NCI-H2081 (cell line): ENCODE measurements at regions not wholly inside any gene's neighbourhood (a gene's known extent, or its start where the extent isn't known, plus 50 kb on each side); places are given as distances from the start of the nearest gene placed in this dataset.
A peak's percentile ranks its signal among the peaks of the same experiment; 100 is the strongest.
"Not testable (repeated sequence)": the region's sequence is repeated elsewhere in the genome, so short reads cannot be mapped to it uniquely, and the experiment has no call there.

Experiments used
- DNase-seq, 2 experiments: peaks; one replicate each; lab custom pipeline; 2025; lab: John Stamatoyannopoulos, UW

GRCh38 chr5:21336478-21336877, 1348.5 kb upstream of the CDH18 start:
- DNase-seq, result not testable (repeated sequence)

- DNase-seq, result not testable (repeated sequence)
These were observed 1327.4 kb upstream of the CDH18 start for GRCh38 chr5:21315376-21315775.

GRCh38 chr5:21301205-21301604, 1313.2 kb upstream of the CDH18 start:
- not testable (repeated sequence) for DNase-seq

GRCh38 chr5:21274361-21274760, 1286.4 kb upstream of the CDH18 start:
- DNase-seq, result not testable (repeated sequence)

- DNase-seq, result no peak
These were observed 1275.4 kb upstream of the CDH18 start for GRCh38 chr5:21263361-21263760.

- DNase-seq, result no peak
These were observed 1266.2 kb upstream of the CDH18 start for GRCh38 chr5:21254161-21254560.

GRCh38 chr5:21244982-21245381, 1257.0 kb upstream of the CDH18 start:
- DNase-seq, result no peak

- DNase-seq, result no peak
These were observed 1250.8 kb upstream of the CDH18 start for GRCh38 chr5:21238786-21239185.

GRCh38 chr5:21237461-21237860, 1249.5 kb upstream of the CDH18 start:
- DNase-seq, result peak in 1 of 2 experiments; percentile 62

GRCh38 chr5:21236971-21237427, 1249.0 kb upstream of the CDH18 start:
- DNase-seq, result peak in 1 of 2 experiments; percentile 48

GRCh38 chr5:21236104-21236503, 1248.1 kb upstream of the CDH18 start:
- no peak for DNase-seq

GRCh38 chr5:21225223-21226064, 1237.4 kb upstream of the CDH18 start:
- no peak for DNase-seq

GRCh38 chr5:21221616-21222015, 1233.6 kb upstream of the CDH18 start:
- no peak for DNase-seq

GRCh38 chr5:21219966-21220365, 1232.0 kb upstream of the CDH18 start:
- no peak for DNase-seq

- no peak for DNase-seq
These were observed 1231.3 kb upstream of the CDH18 start for GRCh38 chr5:21219251-21219650.

GRCh38 chr5:21212026-21212425, 1224.0 kb upstream of the CDH18 start:
- DNase-seq, result no peak

- DNase-seq, result no peak
These were observed 1221.4 kb upstream of the CDH18 start for GRCh38 chr5:21209409-21209808.

- no peak for DNase-seq
These were observed 1211.1 kb upstream of the CDH18 start for GRCh38 chr5:21199087-21199486.

GRCh38 chr5:21195145-21195544, 1207.1 kb upstream of the CDH18 start:
- no peak for DNase-seq

GRCh38 chr5:21185536-21185935, 1197.5 kb upstream of the CDH18 start:
- DNase-seq, result no peak

- DNase-seq, result no peak
These were observed 1196.6 kb upstream of the CDH18 start for GRCh38 chr5:21184581-21184980.

- DNase-seq, result no peak
These were observed 1193.7 kb upstream of the CDH18 start for GRCh38 chr5:21181609-21182125.

- DNase-seq, result no peak
These were observed 1185.5 kb upstream of the CDH18 start for GRCh38 chr5:21173526-21173925.

- DNase-seq, result no peak
These were observed 1185.0 kb upstream of the CDH18 start for GRCh38 chr5:21173036-21173435.
